Adrenal gland (tissue), 9 donors: ENCODE measurements at regions not wholly inside any gene's neighbourhood (a gene's known extent, or its start where the extent isn't known, plus 50 kb on each side); places are given as distances from the start of the nearest gene placed in this dataset.
"Not testable (repeated sequence)": the region's sequence is repeated elsewhere in the genome, so short reads cannot be mapped to it uniquely, and the experiment has no call there.

Source experiments
- DNase-seq, 7 donors: peaks; one replicate each; pipeline ENCODE4 v3.0.0-alpha.2; 2019 to 2020
- H3K27ac ChIP-seq, 5 donors: fragments of 200-600 bp; sonication (generic) in 4 of 5; 1 replicate in 3 of 5; 2 replicates in 2 of 5; pipeline versions ENCODE4 v1.5.1 to v1.8.0; 2016 to 2020; ENCODE audit warnings: mild to moderate bottlenecking in 1 of 5
- H3K27me3 ChIP-seq: fragments of 200-600 bp; 2 replicates; pipeline ENCODE4 v1.8.0; 2021
- H3K36me3 ChIP-seq, 2 donors: fragments of 200-600 bp; replicated peaks in 1 of 2; 1 replicate in 1 of 2; 2 replicates in 1 of 2; pipeline versions ENCODE4 v1.5.1 to v1.8.0; 2018 to 2022
- H3K4me1 ChIP-seq, 2 donors: fragments of 200-600 bp; replicated peaks in 1 of 2; 1 replicate in 1 of 2; 2 replicates in 1 of 2; pipeline versions ENCODE4 v1.5.1 to v1.8.0; 2018 to 2021
- H3K4me3 ChIP-seq, 4 donors: fragments of 200-600 bp; sonication (generic) in 3 of 4; one replicate each; pipeline ENCODE4 v1.5.1; 2016 to 2018
- H3K9me3 ChIP-seq, 3 donors: fragments of 200-600 bp; sonication (generic) in 1 of 3; replicated peaks in 1 of 3; 1 replicate in 2 of 3; 2 replicates in 1 of 3; pipeline versions ENCODE4 v1.5.1 to v1.8.0; 2016 to 2021
- CTCF ChIP-seq, 6 experiments: fragments of 450-650 bp in 4 of 6; fragments of 200-600 bp in 2 of 6; sonication (generic) in 1 of 6; IDR thresholded peaks; 1 replicate in 5 of 6; 2 replicates in 1 of 6; pipeline versions ENCODE4 v1.5.1 to v1.8.0; 2016 to 2021; ENCODE audit warnings: antibody characterized with exemption in 6 of 6, mild to moderate bottlenecking in 2 of 6, moderate library complexity in 1 of 6
- POLR2A ChIP-seq, 2 donors: fragments of 450-650 bp; IDR thresholded peaks; one replicate each; pipeline ENCODE4 v1.6.1; 2017; ENCODE audit warnings: antibody characterized with exemption in 2 of 2, mild to moderate bottlenecking in 2 of 2, moderate library complexity in 1 of 2
- WGBS, 4 donors: extraction: QIAGEN DNeasy Blood & Tissue Kit in 2 of 4; methylation state at CpG; one replicate each; pipeline versions ENCODE4 v1.1.5 to v1.1.7; 2013 to 2017; 5-methylcytosine and 5-hydroxymethylcytosine counted together
- intact Hi-C, 2 donors: fragments of 100-400 bp; cut with DNase I; formaldehyde crosslinking; loops; one replicate each; pipeline versions ENCODE4 v1.14.1 to v1.15.0; 2022 to 2023
- donor health status: healthy with polysubstance abuse.
- donor health status: Bipolar disorder and iron deficiency.
- donor health status: DM: yes; HTN: yes; CAD: no.
- donor health status: DM: no; HTN: no; CAD: no.
- donor health status: DM: no; HTN: no; CAD: no.

GRCh38 chr3:198096015-198096414 is 136.0 kb downstream of the LMLN start:
- no peaks in the 10 kb centered on the region for H3K36me3 ChIP-seq
- no peak for TF ChIP-seq CTCF (IDR thresholded peaks at IDR 0.05)
- no peak for TF ChIP-seq POLR2A (IDR thresholded peaks at IDR 0.05)
- peaks cover 16% of the 10 kb centered on the region for H3K27me3 ChIP-seq
- no peak for DNase-seq
- no peaks in the 10 kb centered on the region for H3K9me3 ChIP-seq
- intact Hi-C loops: no loop called here
- no peak overlapping the region for H3K4me3 ChIP-seq
- no peak overlapping the region for H3K27ac ChIP-seq
- no peaks in the 10 kb centered on the region for H3K4me1 ChIP-seq

DNA sequence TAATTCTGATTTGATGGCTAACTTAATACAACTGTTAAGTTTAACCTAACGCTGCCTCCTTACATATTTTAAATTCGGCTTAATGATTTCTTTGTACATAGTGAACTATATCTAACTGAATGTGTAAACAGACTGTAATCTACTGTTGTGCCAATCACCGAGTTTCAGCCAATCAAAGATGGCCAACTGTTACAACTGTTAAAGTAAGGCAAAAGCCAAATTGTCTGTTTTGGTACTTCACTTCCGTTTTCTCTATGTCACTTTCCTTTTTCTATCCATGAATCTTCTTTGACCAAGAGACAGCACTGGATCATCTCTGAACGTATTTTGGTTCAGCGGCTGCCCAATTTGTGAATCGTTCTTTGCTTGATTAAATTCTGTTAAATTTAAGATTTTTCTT is 137.0 kb downstream of the LMLN start:
- Histone ChIP-seq H3K9me3 (no peaks in the 10 kb centered on the region), H3K36me3 (no peaks in the 10 kb centered on the region), H3K27me3 (peaks cover 16% of the 10 kb centered on the region), H3K4me1 (no peaks in the 10 kb centered on the region), H3K4me3 (no peak overlapping the region), H3K27ac (no peak overlapping the region)
- WGBS, 4 donors: 73 to 80% (median 77%) methylated on average over 7 of the region's 7 CpGs
- no peak for DNase-seq
- no peak for TF ChIP-seq CTCF (IDR thresholded peaks at IDR 0.05)
- no peak for TF ChIP-seq POLR2A (IDR thresholded peaks at IDR 0.05)
- intact Hi-C loops: no loop called here

- H3K4me3 ChIP-seq, DNase-seq, intact Hi-C loops, H3K4me1 ChIP-seq, H3K27ac ChIP-seq, H3K36me3 ChIP-seq, H3K9me3 ChIP-seq: not testable (repeated sequence)
- 67 to 85% (median 71%) methylated on average over 6 to 9 of the region's 9 CpGs for WGBS, 4 donors
- peaks cover 13% of the 10 kb centered on the region for H3K27me3 ChIP-seq
Observed at GRCh38 chr3:198098661-198099081, 138.7 kb downstream of the LMLN start.

DNA sequence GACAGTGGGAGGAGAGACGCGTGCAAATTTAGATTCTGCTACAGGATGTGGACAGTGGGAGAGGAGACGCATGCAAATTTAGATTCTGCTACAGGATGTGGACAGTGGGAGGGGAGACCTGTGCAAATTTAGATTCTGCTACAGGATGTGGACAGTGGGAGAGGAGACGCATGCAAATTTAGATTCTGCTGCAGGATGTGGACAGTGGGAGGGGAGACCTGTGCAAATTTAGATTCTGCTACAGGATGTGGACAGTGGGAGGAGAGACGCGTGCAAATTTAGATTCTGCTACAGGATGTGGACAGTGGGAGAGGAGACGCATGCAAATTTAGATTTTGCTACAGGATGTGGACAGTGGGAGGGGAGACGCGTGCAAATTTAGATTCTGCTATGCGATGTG is 143.1 kb downstream of the LMLN start:
- H3K9me3 ChIP-seq, DNase-seq, H3K4me1 ChIP-seq, H3K4me3 ChIP-seq, H3K27me3 ChIP-seq, intact Hi-C loops, H3K36me3 ChIP-seq, H3K27ac ChIP-seq: not testable (repeated sequence)
- WGBS, 4 donors: 63 to 85% (median 65%) methylated on average over 6 to 10 of the region's 10 CpGs; no CpG with 5 or more reads in 1 of the 4 donors

DNA sequence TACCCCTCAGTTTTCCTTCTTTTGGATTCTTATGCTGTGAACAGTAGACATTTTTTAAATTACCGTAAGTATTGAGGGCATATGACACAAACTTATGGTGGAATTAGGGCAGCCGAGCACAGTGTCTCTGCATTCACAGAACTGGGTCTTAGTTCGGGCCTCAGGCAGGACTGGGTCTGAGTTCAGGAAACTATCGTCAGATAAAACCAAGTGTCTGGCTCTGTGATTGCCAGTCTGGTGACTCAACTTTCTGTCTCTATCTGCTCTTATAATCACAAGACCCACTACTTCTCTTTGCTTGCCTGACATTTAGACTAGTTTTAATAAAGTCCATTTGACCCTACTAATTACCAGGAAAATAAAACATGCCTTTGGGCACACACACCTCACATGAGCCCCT is 146.2 kb downstream of the LMLN start:
- no peak for DNase-seq
- Histone ChIP-seq H3K4me1 (no peaks in the 10 kb centered on the region), H3K27me3 (peaks cover 20% of the 10 kb centered on the region), H3K36me3 (no peaks in the 10 kb centered on the region), H3K4me3 (no peak overlapping the region), H3K27ac (no peak overlapping the region), H3K9me3 (no peaks in the 10 kb centered on the region)
- TF ChIP-seq POLR2A (IDR thresholded peaks at IDR 0.05) (no peak), CTCF (IDR thresholded peaks at IDR 0.05) (no peak)
- 76 to 89% (median 84%) methylated on average over 4 of the region's 4 CpGs for WGBS, 4 donors
- intact Hi-C loops: no loop called here
